ENCODE measurements at regions not wholly inside any gene's neighbourhood (a gene's known extent, or its start where the extent isn't known, plus 50 kb on each side); places are given as distances from the start of the nearest gene placed in this dataset.

DNA sequence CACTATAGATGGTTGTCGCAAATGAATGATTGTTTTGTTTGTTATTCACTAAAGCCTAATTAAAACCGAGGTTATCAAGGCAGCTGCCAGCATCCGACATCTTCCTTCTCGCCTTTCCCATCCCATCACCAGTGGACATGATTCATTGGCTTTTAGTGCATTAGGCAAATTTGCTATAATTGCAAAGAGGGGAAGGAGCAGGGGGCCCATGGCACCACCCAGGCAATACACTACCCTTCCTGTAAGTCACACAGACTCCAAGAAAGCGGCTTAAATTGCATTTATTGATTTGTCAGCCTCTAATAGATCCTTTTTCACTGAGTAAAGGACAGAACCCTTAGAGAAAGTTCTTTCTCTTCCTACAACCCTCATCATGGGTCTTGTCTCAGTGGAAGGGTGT is 169.2 kb upstream of the NCAM1 start:
- DNase-seq: no peak

DNA sequence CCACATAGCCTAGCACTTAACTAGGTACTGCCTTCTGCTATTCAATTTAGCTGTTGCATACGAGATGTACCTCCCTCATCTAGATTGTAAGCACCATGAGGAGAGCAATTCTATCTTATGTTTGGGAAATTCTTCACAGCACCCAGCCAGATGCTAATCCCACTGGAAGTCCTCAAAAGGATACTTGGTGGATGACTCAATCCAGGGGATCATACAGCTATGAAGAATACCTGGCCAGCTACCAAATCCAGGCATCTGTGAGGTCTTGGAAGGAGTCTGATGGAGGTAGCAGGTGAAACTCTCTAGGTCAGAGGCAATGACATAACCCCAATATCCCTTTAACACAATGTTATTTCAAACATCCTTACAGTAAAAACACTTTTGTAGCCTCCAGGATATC is 167.8 kb upstream of the NCAM1 start:
- DNase-seq: no peak

DNA sequence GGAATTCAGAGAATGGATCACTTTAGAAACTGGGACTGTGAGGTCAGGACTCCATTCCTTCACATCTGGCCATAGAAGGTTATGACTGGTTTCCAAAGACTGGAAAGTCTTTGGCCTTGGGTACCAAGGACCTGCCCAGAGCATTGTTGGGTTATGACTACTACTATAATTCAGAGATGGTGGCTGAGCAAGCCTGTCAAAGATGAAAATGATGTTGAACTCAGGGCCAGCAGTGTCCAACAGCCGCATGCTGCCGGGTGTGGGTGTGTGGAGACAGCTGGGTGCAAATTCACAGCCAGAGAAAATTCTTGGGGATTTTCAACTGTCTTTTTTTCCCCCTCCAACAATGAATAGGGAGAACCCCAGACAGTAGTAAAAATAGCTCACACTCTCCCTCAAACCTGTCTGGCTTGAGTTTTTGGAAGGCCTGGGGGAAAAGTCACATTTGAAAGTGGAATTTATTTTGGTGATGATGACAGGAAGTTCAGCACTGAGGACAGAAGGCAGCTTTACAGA is 166.8 kb upstream of the NCAM1 start:
- no peak for DNase-seq

DNA sequence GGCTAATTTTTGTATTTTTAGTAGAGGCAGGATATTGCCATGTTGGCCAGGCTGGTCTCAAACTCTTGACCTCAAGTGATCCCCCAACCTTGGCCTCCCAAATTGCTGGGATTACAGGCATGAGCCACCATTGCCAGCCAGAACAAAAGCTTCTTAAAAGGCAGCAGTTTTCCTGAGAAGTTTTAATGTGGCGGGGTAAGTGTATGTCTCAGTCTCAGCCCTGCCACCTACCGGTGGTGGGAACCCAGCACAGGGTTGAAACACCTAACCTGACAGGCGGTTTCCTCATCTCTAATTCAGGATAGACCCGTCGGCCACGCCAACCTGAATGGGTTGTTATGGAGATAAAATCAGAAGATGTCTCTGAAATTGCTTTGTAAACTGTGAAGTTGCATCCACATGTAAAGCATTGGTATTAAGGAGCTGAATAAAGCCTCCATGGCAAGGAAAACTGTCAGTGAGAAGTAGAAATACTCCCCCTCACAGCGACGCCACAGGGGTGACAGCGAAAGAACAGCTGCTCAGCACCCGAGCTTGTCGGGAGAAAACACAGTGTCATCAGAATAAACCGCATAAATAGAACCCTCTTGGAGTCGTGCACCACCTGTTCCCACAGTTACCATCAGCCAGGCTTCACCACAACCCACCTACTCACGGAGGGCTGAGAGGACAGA is 165.9 kb upstream of the NCAM1 start:
- no peak for DNase-seq

DNA sequence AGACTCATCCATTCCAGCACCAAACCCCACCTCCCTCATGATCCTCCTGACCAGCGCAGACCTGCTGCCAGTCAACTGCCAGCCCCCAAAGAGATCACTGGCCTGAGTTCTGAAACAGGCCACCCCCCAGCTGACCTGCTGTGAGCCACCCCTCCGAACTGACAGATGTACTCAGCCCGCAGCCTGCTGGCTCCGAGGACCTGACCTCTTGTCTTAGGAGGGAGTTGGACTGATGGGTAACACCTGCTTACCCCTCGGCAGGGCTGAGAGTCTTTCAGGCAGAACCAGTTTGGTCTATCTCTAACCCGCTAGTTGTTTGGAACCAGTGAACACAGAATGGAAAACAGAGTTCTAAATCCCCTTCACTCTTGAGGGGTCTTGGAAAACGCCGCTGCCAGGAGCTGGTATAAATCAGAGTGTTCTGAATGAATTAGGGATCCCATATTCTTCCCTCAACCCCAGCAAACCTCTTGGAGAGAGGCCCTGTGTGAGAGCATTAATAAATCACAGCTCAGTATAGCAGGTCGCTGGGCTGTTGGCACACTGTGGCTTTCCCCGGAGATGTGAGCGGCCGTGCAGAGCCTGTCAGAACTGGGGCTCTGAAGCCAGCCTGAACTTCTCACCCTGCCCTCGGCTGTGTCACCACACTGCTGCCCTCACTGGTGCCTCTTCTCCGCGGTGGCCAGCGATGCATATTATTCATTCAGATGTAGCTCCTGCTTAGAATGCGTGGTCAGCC is 165.1 kb upstream of the NCAM1 start:
- no peak for DNase-seq

DNA sequence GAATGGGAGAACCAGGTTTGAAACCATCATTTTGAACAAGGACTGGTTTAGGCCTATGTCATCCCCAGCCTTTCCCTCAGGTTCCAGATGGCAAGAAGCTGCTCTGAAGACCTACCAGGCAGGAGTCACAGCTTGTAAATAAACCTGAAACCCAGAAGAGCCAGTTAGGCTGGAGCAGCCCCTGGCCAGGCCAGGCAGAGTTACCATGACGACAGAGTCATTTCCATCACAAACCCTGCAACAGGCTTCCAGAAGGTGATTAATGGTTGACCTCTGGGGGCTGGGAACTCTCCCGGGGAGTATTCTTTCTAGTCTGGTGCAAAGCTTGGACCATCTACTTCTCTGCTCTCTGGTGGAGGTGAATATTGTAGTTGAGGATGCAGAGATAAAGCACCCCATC is 164.1 kb upstream of the NCAM1 start:
- no peak for DNase-seq

DNA sequence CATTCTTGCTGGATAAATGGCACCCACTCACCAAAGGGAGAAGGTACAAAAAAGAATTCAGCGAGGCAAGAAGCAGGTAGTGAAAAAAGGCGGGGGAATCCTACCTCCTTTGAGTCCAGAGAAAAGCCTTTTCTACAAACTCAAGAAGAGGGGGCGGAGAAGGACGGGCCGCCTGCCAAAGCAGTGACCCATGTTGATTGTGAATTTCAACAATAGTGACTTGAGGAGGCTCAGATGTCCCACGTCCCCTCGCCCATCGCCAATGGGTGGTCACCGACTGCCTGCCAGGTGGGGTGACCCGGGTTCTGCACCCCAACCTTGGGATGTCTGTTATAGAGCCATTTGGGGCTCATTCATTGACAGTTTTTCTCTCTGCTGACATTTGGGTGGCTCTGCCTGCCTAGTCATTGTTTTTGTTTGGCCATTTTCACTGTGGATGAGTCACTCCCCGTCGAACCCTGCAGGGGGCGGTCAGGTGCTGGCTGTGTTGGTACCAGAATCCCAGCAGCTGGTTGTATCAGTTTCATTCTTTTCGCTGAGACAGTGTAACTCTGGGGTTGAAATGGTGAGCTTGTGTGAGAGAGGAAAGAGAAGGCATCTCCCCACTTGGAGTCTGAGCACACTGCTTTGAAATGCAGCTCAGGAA is 163.4 kb upstream of the NCAM1 start:
- DNase-seq: no peak

DNA sequence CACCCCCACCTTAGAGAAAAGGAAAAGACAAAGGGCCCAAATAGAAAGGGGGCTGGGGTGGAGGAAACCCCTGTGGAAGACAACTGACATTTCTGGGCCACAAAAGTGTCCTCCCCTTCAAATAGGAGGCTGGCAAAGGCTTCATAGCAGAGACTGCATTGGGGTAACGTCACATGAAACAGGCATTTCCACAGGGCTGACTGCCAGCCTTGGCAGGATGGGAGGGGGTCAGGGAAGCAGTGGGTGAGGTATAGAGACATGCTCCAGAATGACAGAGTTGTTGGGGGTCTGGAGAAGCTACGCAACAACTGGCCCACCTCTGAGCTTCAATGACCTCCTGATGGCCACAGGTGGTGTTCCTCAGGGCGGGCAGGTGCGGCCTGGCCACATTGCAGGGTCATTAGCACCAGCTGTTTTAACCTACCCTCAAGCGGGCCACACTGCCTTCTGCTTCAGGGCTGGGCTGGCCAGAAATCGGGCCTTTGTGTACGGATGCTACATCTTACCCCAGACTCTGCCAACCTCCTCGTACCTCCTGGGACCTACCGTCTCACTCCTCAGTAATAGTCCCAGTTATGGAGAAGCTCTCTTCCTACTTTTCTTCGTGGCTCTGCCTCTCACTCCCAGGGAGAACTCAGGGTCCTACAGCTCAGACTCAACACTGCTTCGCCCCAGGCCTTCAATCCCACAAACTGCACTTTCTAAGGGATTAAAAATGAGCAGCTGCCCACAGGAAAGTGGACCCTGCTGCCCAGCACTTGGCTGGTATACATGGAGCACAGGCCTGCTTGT is 160.0 kb upstream of the NCAM1 start:
- DNase-seq: no peak

DNA sequence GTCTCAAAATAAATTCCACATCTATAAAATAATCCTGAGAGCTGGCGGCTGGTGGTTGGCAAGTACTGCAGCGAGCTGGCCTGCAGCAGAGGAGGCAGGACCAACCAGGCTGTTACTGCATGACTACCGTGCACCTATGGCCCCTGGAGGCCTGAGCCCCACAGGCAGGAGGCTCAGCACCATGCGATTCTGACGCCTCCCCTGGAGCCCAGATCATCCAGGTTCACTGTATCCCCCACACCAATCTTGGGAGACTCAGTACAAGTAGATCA is 159.5 kb upstream of the NCAM1 start:
- DNase-seq: no peak

DNA sequence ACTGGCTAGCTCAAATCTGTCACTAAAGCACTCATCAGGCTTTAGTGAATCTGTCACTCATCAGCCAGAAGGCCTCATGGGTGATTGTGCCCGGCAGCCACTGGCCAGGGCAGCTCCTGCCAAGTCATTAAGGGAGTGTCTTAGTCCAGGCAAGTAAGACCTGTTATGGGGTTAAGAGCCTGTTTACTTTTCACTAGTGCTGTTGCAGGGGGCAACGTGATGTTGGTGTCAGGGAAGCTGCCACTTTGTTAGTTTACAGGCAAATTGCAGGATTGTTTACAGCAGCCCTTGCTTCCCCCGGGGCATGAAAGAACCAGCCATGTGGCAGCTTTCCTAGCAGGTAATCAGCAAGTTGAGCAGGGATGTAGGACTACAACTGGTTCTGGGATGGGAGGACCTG is 155.6 kb upstream of the NCAM1 start:
- no peak for DNase-seq

DNA sequence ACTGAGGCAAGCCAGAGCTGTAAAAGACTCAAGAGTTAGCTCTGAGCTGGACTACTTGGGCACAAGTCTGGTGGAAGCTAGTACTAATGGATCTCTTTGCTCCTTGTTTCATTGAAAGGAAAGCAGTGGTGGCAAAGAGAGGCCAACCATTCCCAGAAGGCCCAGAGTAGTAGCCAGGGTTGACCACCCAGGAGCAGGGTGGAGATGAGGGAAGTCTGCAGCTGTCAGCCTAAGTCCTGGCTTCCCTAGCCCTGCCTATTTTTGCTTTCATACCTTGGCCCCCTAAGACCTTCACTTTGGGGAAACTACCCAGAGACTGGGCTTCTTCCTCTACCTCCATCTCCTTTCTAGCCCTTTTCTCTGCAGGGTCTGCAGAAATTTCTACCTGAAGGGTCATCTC is 155.0 kb upstream of the NCAM1 start:
- no peak for DNase-seq

DNA sequence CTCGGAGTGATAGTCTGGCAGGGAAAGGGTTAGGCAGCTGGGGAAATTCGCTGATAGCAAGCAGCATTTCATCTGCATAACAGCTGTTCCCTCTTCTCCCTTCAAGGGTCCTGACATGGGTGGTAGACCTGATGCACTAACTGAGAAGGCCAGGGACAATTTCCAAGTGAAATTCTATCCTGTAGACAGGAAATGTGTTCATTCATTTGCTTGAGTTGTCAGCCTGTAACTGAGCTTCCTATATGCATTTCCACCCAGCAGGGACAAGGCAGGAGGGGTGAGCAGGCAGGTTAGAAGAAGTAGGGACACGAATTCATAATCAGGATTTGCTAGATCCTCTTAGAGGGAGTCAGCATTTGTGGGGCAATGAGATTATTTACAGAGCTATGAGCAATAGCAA is 154.3 kb upstream of the NCAM1 start:
- no peak for DNase-seq

DNA sequence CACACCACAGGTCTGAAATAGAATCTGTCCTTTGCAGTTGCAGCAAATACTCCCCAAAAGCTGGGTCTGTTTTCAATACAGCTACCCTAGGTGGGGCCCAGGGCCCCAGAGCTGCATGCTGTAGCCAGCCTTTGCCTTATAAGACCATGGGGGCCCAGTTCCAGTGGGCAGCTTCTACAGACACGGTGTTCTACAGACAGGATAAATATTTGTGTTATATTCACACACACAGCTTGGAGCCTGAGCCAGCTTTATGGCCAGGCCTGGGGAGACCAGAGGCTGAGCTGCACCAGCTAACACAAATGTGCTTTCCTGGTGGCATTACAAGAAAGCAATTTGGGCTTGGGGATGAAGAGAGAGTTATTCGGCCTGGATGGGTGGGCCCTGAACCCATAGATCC is 151.8 kb upstream of the NCAM1 start:
- DNase-seq: no peak

DNA sequence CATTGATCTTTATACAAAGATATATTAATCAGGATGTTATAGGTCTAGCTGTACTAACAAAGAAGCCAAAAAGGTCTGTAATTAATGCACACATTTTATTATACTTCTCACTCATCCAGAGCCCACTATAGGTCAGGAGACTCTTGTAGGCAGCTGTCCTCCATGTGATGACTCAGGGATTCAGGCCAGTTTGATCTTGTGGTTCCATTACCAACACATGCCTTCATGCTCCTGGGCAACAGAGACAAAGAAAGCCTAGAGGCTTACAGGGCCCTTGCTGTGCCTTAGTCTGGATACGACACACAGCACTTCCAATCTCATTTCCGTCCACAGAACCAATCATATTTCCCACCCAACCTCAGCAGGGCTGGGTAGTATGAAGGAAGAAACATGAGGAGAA is 150.3 kb upstream of the NCAM1 start:
- DNase-seq: no peak

DNA sequence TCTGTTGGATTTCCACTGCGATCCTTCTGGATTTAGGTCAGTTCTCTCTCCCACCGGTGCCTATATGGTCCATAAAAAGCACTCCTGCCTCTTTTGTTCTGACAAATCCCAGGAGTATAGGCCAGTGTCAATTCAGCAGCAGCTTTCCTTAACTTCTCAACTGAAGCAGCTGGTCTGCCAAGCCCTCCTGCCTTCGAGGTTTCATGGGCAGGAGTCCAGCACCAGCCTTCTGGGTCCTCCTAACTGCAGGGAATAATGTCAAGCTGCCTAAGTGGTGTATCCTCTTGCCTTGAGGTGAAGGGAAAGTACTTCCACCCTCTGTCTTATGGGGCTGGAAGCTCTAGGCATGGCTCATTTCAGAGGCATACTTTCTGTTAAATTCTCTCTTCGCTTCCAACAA is 149.4 kb upstream of the NCAM1 start:
- DNase-seq: no peak

DNA sequence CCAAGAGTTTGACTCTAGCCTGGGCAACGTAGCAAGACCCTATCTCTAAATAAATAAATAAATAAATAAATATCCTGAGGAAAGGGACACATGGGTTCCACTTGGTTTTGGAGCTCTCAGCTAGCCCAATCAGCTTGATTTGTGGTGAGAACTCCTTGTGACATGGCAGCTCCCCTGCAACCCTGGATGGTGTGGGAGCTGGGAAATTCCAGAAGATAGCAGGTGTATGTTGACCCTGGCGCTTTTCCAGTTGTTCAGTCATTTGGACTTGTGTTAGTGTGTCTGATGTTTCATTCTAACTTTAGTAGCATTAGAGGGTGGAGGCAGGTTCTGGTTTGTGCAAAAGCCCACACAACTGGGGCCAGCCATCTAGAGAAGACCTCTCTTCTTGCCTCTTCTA is 148.5 kb upstream of the NCAM1 start:
- DNase-seq: no peak

DNA sequence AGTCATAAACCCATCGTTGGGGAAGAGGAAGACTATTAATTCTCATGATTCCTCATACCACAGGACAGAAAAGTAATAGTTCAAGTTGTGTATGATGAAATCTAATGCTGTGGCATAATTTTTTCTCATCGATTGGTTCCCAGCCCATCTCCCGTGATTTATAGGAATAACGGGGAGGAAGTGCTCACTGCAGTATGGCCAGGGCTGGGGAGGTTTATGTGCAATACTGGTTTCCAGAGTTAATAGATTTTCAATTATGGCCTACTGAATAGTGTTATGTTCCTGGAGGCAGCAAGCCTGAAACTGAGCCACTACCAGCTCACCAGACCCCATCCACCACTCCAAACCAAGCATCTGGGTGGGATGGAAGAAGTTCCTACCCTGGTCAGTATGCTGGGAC is 147.1 kb upstream of the NCAM1 start:
- DNase-seq: no peak

DNA sequence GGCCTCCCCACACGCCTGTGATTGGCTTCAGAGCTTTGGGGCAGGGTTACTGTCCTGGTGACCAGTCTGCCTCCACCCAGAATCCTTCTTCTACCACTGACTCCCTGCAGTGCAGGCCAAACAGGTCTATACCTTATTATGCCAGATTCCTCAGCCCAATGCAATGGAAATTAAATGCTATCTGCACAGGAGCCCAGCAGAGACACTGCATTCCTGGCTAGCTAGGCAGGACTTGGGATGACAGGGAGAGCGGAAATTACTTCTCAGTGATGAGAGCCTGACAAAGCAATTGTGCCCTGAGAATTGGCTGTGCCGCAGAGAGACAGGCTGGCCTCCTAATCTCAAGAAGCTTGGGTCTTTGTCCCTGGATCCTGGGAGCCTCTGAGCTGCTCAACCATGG is 143.8 kb upstream of the NCAM1 start:
- no peak for DNase-seq

DNA sequence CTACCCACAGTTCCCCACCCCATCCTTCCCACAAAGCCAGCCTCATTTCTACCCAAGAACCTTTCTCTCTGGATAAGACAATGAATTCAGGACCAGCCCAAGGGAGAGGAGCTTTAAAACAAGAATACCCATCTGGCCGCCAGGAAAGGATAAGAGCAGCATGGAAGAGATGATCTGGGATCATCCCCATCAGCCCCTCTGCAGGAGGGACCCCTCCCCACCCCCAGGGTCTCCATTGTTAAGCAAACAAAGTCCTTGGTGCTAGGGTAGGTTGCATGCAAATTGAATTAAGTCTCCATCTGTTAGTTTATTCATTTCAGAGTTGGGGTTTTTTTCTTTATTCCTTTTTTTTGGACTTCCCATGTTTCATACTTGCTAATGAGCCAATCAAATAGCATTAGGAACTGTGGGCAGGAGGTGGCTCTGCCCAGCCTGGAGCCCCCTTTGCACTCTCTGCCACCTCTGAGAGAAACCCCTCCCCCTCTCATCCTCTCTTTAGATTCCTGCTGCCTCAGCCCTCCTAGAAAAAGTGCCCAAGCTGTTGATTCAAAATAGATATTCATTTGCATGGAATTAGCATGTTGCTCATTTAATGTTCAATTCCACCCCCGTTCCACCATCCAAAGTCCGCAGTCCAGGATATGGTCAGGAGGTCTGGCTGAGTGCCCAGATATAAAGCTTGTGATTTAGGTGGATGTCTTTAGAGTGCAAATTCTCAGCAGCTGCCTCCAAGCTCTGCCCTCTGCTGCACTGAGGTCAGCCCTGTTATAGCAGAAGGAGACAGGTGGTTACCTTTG is 138.5 kb upstream of the NCAM1 start:
- no peak for DNase-seq

DNA sequence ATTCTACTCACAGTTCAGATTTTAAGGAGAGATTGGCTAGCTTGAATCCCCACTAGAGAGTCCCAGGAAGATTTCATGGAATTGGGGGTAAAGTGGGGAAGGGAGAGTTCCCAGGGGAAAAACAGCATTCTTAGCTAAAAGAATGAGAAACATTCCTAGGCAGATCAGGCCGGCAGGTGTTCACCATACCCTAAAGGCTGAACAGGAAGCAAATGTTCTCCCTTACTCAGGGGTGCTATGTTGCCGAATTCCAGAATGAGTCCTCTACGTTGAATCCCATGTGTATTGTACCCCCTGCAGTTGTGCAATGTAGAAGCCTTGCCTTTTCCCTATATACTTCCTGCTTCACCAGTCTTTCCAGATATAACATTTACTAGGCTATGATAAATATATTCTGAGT is 135.2 kb upstream of the NCAM1 start:
- no peak for DNase-seq

DNA sequence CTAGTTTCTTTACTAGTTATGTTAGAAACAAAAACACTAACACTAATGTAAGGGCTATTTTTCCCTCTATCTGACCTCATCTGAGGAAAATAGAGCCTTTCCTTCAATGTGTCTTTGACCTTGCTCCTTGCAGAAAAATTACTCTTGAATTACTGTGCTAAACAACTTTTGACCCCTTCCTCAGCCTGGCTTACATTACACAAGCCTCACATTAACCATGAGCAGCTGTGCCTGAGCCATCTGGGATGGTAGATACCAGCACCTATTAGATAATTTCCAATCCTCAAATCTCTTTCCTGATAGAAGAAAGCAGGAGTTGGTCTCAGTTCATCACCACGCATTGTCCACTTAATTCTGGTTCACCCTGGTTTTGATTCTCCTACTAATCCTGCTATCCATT is 134.4 kb upstream of the NCAM1 start:
- DNase-seq: no peak

DNA sequence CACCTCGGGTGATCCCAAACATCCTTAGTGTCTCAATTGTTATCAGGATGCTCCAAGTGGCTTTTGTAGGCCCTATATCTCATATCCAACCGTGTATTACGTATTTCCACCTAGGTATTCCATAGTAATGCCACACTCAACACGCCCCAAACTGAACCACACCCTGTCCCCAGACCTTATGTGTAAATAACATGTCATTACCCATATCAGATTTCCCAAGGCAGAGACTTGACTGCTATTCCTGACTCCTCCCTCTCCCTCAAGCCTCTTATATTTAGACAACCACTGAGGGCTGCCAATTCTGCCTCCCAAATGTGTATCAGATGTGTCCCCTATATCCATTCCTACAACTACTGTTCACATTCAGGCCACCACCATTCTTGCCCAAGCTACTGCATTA is 132.8 kb upstream of the NCAM1 start:
- DNase-seq: no peak

All from T-helper 9 cell (primary cell).